ENCODE measurements at regions not wholly inside any gene's neighbourhood (a gene's known extent, or its start where the extent isn't known, plus 50 kb on each side); places are given as distances from the start of the nearest gene placed in this dataset.
"Not testable (repeated sequence)": the region's sequence is repeated elsewhere in the genome, so short reads cannot be mapped to it uniquely, and the experiment has no call there.

GRCh38 chr10:27360581-27361172 lies 120.1 kb upstream of the ACBD5 start:
- H3K9me3 ChIP-seq: no peaks in the 10 kb centered on the region
- H3K27ac ChIP-seq: no peak overlapping the region
- H3K4me1 ChIP-seq: no peaks in the 10 kb centered on the region
- no peaks in the 10 kb centered on the region for H3K36me3 ChIP-seq
- peak; percentile 76 to 85 for ATAC-seq (ENCODE audit: low FRiP score in 2 of 2)
- 11 to 13% methylated on average over 3 of the region's 3 CpGs for WGBS, 2 donors
- no peak overlapping the region for H3K4me3 ChIP-seq
- peak in 1 of 2 donors; percentile 83 for DNase-seq
- TF ChIP-seq, protein P1, sequence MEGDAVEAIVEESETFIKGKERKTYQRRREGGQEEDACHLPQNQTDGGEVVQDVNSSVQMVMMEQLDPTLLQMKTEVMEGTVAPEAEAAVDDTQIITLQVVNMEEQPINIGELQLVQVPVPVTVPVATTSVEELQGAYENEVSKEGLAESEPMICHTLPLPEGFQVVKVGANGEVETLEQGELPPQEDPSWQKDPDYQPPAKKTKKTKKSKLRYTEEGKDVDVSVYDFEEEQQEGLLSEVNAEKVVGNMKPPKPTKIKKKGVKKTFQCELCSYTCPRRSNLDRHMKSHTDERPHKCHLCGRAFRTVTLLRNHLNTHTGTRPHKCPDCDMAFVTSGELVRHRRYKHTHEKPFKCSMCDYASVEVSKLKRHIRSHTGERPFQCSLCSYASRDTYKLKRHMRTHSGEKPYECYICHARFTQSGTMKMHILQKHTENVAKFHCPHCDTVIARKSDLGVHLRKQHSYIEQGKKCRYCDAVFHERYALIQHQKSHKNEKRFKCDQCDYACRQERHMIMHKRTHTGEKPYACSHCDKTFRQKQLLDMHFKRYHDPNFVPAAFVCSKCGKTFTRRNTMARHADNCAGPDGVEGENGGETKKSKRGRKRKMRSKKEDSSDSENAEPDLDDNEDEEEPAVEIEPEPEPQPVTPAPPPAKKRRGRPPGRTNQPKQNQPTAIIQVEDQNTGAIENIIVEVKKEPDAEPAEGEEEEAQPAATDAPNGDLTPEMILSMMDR (IDR thresholded peaks at IDR 0.05): peak; percentile 30 to 67 (median 52)
- TF ChIP-seq POLR2AphosphoS5 (IDR thresholded peaks at IDR 0.05) (peak in 1 of 2 donors; percentile 12), EP300 (IDR thresholded peaks at IDR 0.05) (no peak)
- H3K27me3 ChIP-seq: no peaks in the 10 kb centered on the region

GRCh38 chr10:27359792-27360355 lies 119.3 kb upstream of the ACBD5 start:
- WGBS, 2 donors: 81 to 82% methylated on average over 10 to 12 of the region's 12 CpGs
- no peak overlapping the region for H3K4me3 ChIP-seq
- ATAC-seq (ENCODE audit: low FRiP score in 2 of 2) (peak in 1 of 2 donors; percentile 27), DNase-seq (peak in 1 of 2 donors; percentile 35)
- no peak overlapping the region for H3K27ac ChIP-seq
- H3K4me1 ChIP-seq: no peaks in the 10 kb centered on the region
- TF ChIP-seq EP300 (IDR thresholded peaks at IDR 0.05): no peak
- no peak for TF ChIP-seq POLR2AphosphoS5 (IDR thresholded peaks at IDR 0.05)
- no peak for TF ChIP-seq POLR2A (IDR thresholded peaks at IDR 0.05)
- TF ChIP-seq, protein P1 (IDR thresholded peaks at IDR 0.05): no peak
- no peaks in the 10 kb centered on the region for H3K9me3 ChIP-seq
- no peaks in the 10 kb centered on the region for H3K27me3 ChIP-seq
- no peaks in the 10 kb centered on the region for H3K36me3 ChIP-seq

- no peaks in the 10 kb centered on the region for H3K4me1 ChIP-seq
- no peaks in the 10 kb centered on the region for H3K36me3 ChIP-seq
- TF ChIP-seq POLR2A (IDR thresholded peaks at IDR 0.05) (no peak), POLR2AphosphoS5 (IDR thresholded peaks at IDR 0.05) (no peak), EP300 (IDR thresholded peaks at IDR 0.05) (no peak)
- TF ChIP-seq, protein P1 (IDR thresholded peaks at IDR 0.05): no peak
- H3K4me3 ChIP-seq: no peak overlapping the region
- no peaks in the 10 kb centered on the region for H3K9me3 ChIP-seq
- no peak for DNase-seq
- no peak overlapping the region for H3K27ac ChIP-seq
- 86 to 93% methylated on average over 6 to 8 of the region's 8 CpGs for WGBS, 2 donors
- H3K27me3 ChIP-seq: no peaks in the 10 kb centered on the region
- ATAC-seq (ENCODE audit: low FRiP score in 2 of 2): no peak
Measured at GRCh38 chr10:27356738-27357137, 116.1 kb upstream of the ACBD5 start.

- Histone ChIP-seq H3K27me3 (no peaks in the 10 kb centered on the region), H3K4me3 (no peak overlapping the region), H3K9me3 (no peaks in the 10 kb centered on the region), H3K4me1 (no peaks in the 10 kb centered on the region), H3K36me3 (no peaks in the 10 kb centered on the region), H3K27ac (no peak overlapping the region)
- WGBS, 2 donors: 92 to 93% methylated on average over 7 of the region's 7 CpGs
- DNase-seq (no peak), ATAC-seq (ENCODE audit: low FRiP score in 2 of 2) (no peak)
- no peak for TF ChIP-seq EP300 (IDR thresholded peaks at IDR 0.05)
- TF ChIP-seq, protein P1 (IDR thresholded peaks at IDR 0.05): no peak
- no peak for TF ChIP-seq POLR2A (IDR thresholded peaks at IDR 0.05)
- no peak for TF ChIP-seq POLR2AphosphoS5 (IDR thresholded peaks at IDR 0.05)
Measured at GRCh38 chr10:27355918-27356573, 115.4 kb upstream of the ACBD5 start.

DNA sequence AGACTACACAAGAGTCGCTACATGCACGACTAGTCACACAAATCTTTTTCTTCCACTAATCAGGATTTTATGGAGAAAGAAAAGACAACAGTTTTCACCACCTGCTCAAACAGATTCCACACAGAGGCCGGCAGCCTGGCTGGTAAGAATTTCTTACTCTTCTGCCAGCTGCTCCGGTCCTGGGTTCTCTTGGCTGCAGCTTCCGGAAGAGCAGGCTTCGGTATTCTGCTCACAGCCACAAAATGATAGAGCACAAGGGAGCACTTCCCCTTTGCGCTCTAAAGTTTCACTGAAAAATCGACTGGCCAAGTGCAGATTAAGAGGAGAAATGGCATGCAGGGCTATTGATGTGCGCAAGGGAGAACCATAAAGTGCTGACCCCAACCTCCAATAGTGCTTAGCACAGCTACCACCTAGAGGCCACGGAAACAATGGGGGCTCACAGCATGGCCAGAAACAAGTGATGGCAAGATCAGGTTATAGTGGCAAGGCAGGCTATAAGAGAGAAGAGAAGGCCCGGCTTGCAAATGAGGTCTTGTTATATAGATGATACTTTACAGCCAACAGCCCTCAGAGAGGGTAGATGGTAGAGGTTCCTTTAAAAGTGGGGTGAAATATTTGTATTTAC lies 114.2 kb upstream of the ACBD5 start:
- WGBS, 2 donors: 44 to 66% methylated on average over 10 to 11 of the region's 11 CpGs
- not testable (repeated sequence) for H3K4me1 ChIP-seq, H3K27me3 ChIP-seq, H3K27ac ChIP-seq, H3K4me3 ChIP-seq, H3K36me3 ChIP-seq, DNase-seq, H3K9me3 ChIP-seq
- ATAC-seq (ENCODE audit: low FRiP score in 2 of 2): peak in 1 of 2 donors; percentile 68

- H3K36me3 ChIP-seq; H3K4me3 ChIP-seq; H3K27ac ChIP-seq; ATAC-seq (ENCODE audit: low FRiP score in 2 of 2); H3K27me3 ChIP-seq; H3K4me1 ChIP-seq; H3K9me3 ChIP-seq; DNase-seq: not testable (repeated sequence)
- WGBS, 2 donors: 62 to 64% methylated on average over 5 of the region's 5 CpGs
Measured at GRCh38 chr10:27354100-27354499, 113.5 kb upstream of the ACBD5 start.
